H9 (cell line): ENCODE measurements at regions not wholly inside any gene's neighbourhood (a gene's known extent, or its start where the extent isn't known, plus 50 kb on each side); places are given as distances from the start of the nearest gene placed in this dataset.

ENCODE experiments used
- DNase-seq: peaks from one replicate; pipeline ENCODE4 v3.0.0-alpha.2; 2017
- H2AFZ ChIP-seq: one replicate; pipeline ENCODE4 v1.6.1; 2013; ENCODE audit warnings: mild to moderate bottlenecking, low read length, control low read depth, moderate library complexity
- H2AK5ac ChIP-seq: 2 replicates; pipeline ENCODE4 v1.6.1; 2013; ENCODE audit warnings: low read length, control low read depth, mixed read lengths; ENCODE audit not compliant: insufficient read length
- H2BK120ac ChIP-seq: one replicate; pipeline ENCODE4 v1.6.1; 2013; ENCODE audit warnings: low read depth, mild to moderate bottlenecking, low read length, control low read depth, inconsistent platforms; ENCODE audit not compliant: poor library complexity, severe bottlenecking
- H2BK12ac ChIP-seq: 2 replicates; pipeline ENCODE4 v1.6.1; 2013; ENCODE audit warnings: low read length, control low read depth, mixed read lengths, low read depth; ENCODE audit not compliant: insufficient read length
- H2BK15ac ChIP-seq: 2 replicates; pipeline ENCODE4 v1.6.1; 2013; ENCODE audit warnings: low read depth, low read length, control low read depth
- H2BK20ac ChIP-seq: one replicate; pipeline ENCODE4 v1.6.1; 2013; ENCODE audit warnings: low read depth, mild to moderate bottlenecking, low read length, control low read depth, inconsistent platforms; ENCODE audit not compliant: poor library complexity, severe bottlenecking
- H2BK5ac ChIP-seq: 2 replicates; pipeline ENCODE4 v1.6.1; 2013; ENCODE audit warnings: low read length, control low read depth, mixed read lengths; ENCODE audit not compliant: insufficient read length
- H3K14ac ChIP-seq: 2 replicates; pipeline ENCODE4 v1.6.1; 2013; ENCODE audit warnings: low read length, control low read depth; ENCODE audit not compliant: insufficient read depth
- H3K18ac ChIP-seq: 2 replicates; pipeline ENCODE4 v1.6.1; 2013; ENCODE audit warnings: low read depth, mild to moderate bottlenecking, mixed read lengths, low read length, control low read depth; ENCODE audit not compliant: insufficient read length
- H3K23ac ChIP-seq: 2 replicates; pipeline ENCODE4 v1.6.1; 2013; ENCODE audit warnings: low read length, control low read depth, mixed read lengths, low read depth; ENCODE audit not compliant: insufficient read length
- H3K23me2 ChIP-seq: 2 replicates; pipeline ENCODE4 v1.6.1; 2013; ENCODE audit warnings: low read depth, mild to moderate bottlenecking, mixed read lengths, low read length, control low read depth; ENCODE audit not compliant: insufficient read length, poor library complexity, severe bottlenecking
- H3K27ac ChIP-seq: 2 replicates; pipeline ENCODE4 v1.5.1; 2013; ENCODE audit warnings: low read length, control low read depth, mixed read lengths, low read depth; ENCODE audit not compliant: insufficient read length
- H3K27me3 ChIP-seq: 2 replicates; pipeline ENCODE4 v1.6.1; 2013; ENCODE audit warnings: low read length, control low read depth, inconsistent platforms; ENCODE audit not compliant: insufficient read depth
- H3K4ac ChIP-seq: 2 replicates; pipeline ENCODE4 v1.6.1; 2013; ENCODE audit warnings: low read depth, mild to moderate bottlenecking, control low read depth, inconsistent platforms, low read length, moderate library complexity
- H3K4me1 ChIP-seq: 2 replicates; pipeline ENCODE4 v1.6.1; 2013; ENCODE audit warnings: low read length, control low read depth, inconsistent platforms; ENCODE audit not compliant: insufficient read depth
- H3K4me2 ChIP-seq: 2 replicates; pipeline ENCODE4 v1.6.1; 2013; ENCODE audit warnings: low read length, control low read depth, mixed read lengths; ENCODE audit not compliant: insufficient read length, insufficient read depth
- H3K56ac ChIP-seq: 2 replicates; pipeline ENCODE4 v1.6.1; 2013; ENCODE audit warnings: low read depth, mild to moderate bottlenecking, mixed read lengths, low read length, control low read depth; ENCODE audit not compliant: insufficient read length
- H3K79me1 ChIP-seq: 2 replicates; pipeline ENCODE4 v1.6.1; 2013; ENCODE audit warnings: low read depth, mild to moderate bottlenecking, moderate library complexity, low read length, control low read depth, inconsistent platforms; ENCODE audit not compliant: insufficient read depth, poor library complexity, severe bottlenecking
- H3K79me2 ChIP-seq: 2 replicates; pipeline ENCODE4 v1.6.1; 2013; ENCODE audit warnings: low read length, control low read depth, inconsistent platforms; ENCODE audit not compliant: insufficient read depth
- H3K9ac ChIP-seq: 2 replicates; pipeline ENCODE4 v1.6.1; 2013; ENCODE audit warnings: low read length, control low read depth, mixed read lengths; ENCODE audit not compliant: insufficient read length; ENCODE audit errors: extremely low read depth
- H3K9me3 ChIP-seq: one replicate; pipeline ENCODE4 v1.6.1; 2013; ENCODE audit warnings: low read depth, low read length, inconsistent platforms; ENCODE audit not compliant: control insufficient read depth
- H3T11ph ChIP-seq: one replicate; pipeline ENCODE4 v1.6.1; 2013; ENCODE audit warnings: mild to moderate bottlenecking, low read length, control low read depth, inconsistent platforms
- H4K20me1 ChIP-seq: one replicate; pipeline ENCODE4 v1.6.1; 2013; ENCODE audit not compliant: control insufficient read depth, insufficient read length, insufficient read depth
- H4K5ac ChIP-seq: 2 replicates; pipeline ENCODE4 v1.6.1; 2013; ENCODE audit warnings: low read depth, mild to moderate bottlenecking, mixed read lengths, low read length, control low read depth; ENCODE audit not compliant: insufficient read length
- H4K8ac ChIP-seq: replicated peaks from 2 replicates; pipeline ENCODE4 v1.6.1; 2013; ENCODE audit warnings: low read length, control low read depth, mixed read lengths, low read depth; ENCODE audit not compliant: insufficient read length
- H4K91ac ChIP-seq: 2 replicates; pipeline ENCODE4 v1.6.1; 2013; ENCODE audit warnings: low read depth, mild to moderate bottlenecking, moderate library complexity, mixed read lengths, low read length, control low read depth; ENCODE audit not compliant: insufficient read length
- H3K27ac Mint-ChIP-seq, 3 experiments: 2 replicates in 2 of 3; 3 replicates in 1 of 3; pipeline ENCODE4 v1.8.0; 2020 to 2021; ENCODE audit warnings: mixed read lengths in 3 of 3, mild to moderate bottlenecking in 1 of 3, moderate library complexity in 1 of 3
- H3K27me3 Mint-ChIP-seq: 2 replicates; pipeline ENCODE4 v1.8.0; 2021; ENCODE audit warnings: low read depth, mild to moderate bottlenecking, moderate library complexity, mixed read lengths
- H3K36me3 Mint-ChIP-seq, 3 experiments: 2 replicates in 2 of 3; 3 replicates in 1 of 3; pipeline ENCODE4 v1.8.0; 2020 to 2021; ENCODE audit warnings: low read depth in 3 of 3, mixed read lengths in 3 of 3; ENCODE audit not compliant: insufficient read depth in 1 of 3
- H3K4me1 Mint-ChIP-seq, 2 experiments: 2 replicates each; pipeline ENCODE4 v1.8.0; 2020; ENCODE audit warnings: mixed read lengths in 2 of 2
- H3K4me3 Mint-ChIP-seq, 2 experiments: 2 replicates in 1 of 2; 3 replicates in 1 of 2; pipeline ENCODE4 v1.8.0; 2020 to 2021; ENCODE audit warnings: mild to moderate bottlenecking in 2 of 2, mixed read lengths in 2 of 2, moderate library complexity in 1 of 2
- H3K9me3 Mint-ChIP-seq, 2 experiments: 2 replicates in 1 of 2; 3 replicates in 1 of 2; pipeline ENCODE4 v1.8.0; 2020; ENCODE audit warnings: mild to moderate bottlenecking in 2 of 2, mixed read lengths in 2 of 2, moderate library complexity in 1 of 2
- WGBS: extraction: QIAGEN DNeasy Blood & Tissue Kit; methylation state at CpG from one replicate; pipeline ENCODE4 v1.1.7; 2013; ENCODE audit warnings: missing lambda C conversion rate, low lambda C conversion rate, mixed read lengths; ENCODE audit not compliant: insufficient read length; ENCODE audit errors: extremely low coverage; 5-methylcytosine and 5-hydroxymethylcytosine counted together
- TF ChIP-seq, protein P1 (sequence below): fragments of 200-600 bp; sonication (generic); conservative IDR thresholded peaks from 3 replicates; pipeline ENCODE4 v1.8.0; 2021; ENCODE audit warnings: antibody characterized with exemption, mild to moderate bottlenecking

GRCh38 chr2:236888794-236889780 is 196.6 kb upstream of the COPS8 start:
- H3K4me2 ChIP-seq = no peak overlapping the region
- no peak overlapping the region for H3T11ph ChIP-seq
- H3K14ac ChIP-seq = no peak overlapping the region
- no peak overlapping the region for H4K8ac ChIP-seq
- no peak overlapping the region for H3K4ac ChIP-seq
- no peak overlapping the region for H3K56ac ChIP-seq
- H3K79me2 ChIP-seq = no peaks in the 10 kb centered on the region
- no peaks in the 10 kb centered on the region for H3K79me1 ChIP-seq
- WGBS = no CpG with 5 or more reads among the region's 24 CpGs
- Mint-ChIP-seq H3K4me1 (peaks cover 0 to 5% of the 10 kb centered on the region in 2 experiments; a peak in 3 of 4 replicates), H3K27ac (no peak overlapping the region), H3K9me3 (0 out of 5 replicates have a peak, but pooled peaks cover 0 to 2% of the 10 kb centered on the region in 2 experiments), H3K4me3 (no peak overlapping the region), H3K36me3 (peaks cover 0 to 2% (median 0%) of the 10 kb centered on the region in 3 experiments; a peak in 2 of 7 replicates), H3K27me3 (peaks cover 2% of the 10 kb centered on the region; the same call in 1 of the 2 replicates)
- H3K9me3 ChIP-seq = no peaks in the 10 kb centered on the region
- no peak overlapping the region for H2BK15ac ChIP-seq
- no peak overlapping the region for H2BK12ac ChIP-seq
- H3K23me2 ChIP-seq = no peaks in the 10 kb centered on the region
- H2AK5ac ChIP-seq = no peak overlapping the region
- TF ChIP-seq, protein P1, sequence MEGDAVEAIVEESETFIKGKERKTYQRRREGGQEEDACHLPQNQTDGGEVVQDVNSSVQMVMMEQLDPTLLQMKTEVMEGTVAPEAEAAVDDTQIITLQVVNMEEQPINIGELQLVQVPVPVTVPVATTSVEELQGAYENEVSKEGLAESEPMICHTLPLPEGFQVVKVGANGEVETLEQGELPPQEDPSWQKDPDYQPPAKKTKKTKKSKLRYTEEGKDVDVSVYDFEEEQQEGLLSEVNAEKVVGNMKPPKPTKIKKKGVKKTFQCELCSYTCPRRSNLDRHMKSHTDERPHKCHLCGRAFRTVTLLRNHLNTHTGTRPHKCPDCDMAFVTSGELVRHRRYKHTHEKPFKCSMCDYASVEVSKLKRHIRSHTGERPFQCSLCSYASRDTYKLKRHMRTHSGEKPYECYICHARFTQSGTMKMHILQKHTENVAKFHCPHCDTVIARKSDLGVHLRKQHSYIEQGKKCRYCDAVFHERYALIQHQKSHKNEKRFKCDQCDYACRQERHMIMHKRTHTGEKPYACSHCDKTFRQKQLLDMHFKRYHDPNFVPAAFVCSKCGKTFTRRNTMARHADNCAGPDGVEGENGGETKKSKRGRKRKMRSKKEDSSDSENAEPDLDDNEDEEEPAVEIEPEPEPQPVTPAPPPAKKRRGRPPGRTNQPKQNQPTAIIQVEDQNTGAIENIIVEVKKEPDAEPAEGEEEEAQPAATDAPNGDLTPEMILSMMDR = no peak
- no peak overlapping the region for H3K18ac ChIP-seq
- no peak overlapping the region for H2BK20ac ChIP-seq
- H2AFZ ChIP-seq = no peak overlapping the region
- no peak overlapping the region for H4K91ac ChIP-seq
- no peak overlapping the region for H3K9ac ChIP-seq
- H3K27me3 ChIP-seq = no peaks in the 10 kb centered on the region
- no peaks in the 10 kb centered on the region for H4K20me1 ChIP-seq
- no peak overlapping the region for H3K27ac ChIP-seq
- H2BK5ac ChIP-seq = no peak overlapping the region
- no peak overlapping the region for H2BK120ac ChIP-seq
- H3K23ac ChIP-seq = no peak overlapping the region
- no peaks in the 10 kb centered on the region for H3K4me1 ChIP-seq
- no peak overlapping the region for H4K5ac ChIP-seq
- no peak for DNase-seq
